ENCODE measurements at regions not wholly inside any gene's neighbourhood (a gene's known extent, or its start where the extent isn't known, plus 50 kb on each side); places are given as distances from the start of the nearest gene placed in this dataset.

DNA sequence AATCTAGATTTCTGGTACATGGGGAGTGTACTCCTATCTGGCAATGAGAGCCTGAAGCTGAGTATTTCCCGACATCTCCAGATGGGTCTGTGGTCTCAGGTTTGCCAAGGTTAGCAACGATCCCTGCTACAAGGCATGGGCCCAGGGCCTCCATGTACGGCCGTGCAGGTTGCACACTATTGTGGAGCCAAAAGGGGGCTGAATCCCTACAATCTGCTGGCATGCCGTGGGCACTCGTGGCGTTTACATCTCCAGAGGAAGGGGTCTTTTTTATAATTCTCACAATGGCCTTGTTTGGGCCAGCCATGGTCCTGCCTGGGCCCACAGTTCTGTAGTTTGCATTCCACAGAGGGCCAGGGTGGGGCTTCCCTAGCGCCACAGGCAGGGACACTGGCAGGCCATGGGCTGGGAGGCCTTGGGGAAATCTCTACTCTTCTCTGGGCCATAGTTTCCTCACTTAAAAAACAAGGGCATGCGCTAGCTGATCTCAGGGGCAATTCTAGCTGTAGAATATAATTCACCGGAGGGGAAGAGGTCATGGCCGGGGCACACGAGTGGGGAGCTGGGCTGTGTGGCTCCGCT lies 68.9 kb upstream of the TLE3 start (continued):
- TF ChIP-seq YY1 (IDR thresholded peaks at IDR 0.05; ENCODE audit: low read depth, low read length) (no peak), SP1 (IDR thresholded peaks at IDR 0.05; ENCODE audit: low read depth, low read length) (no peak), GTF2F1 (IDR thresholded peaks at IDR 0.05; ENCODE audit: borderline replicate concordance, low read depth, low read length) (no peak), EGR1 (IDR thresholded peaks at IDR 0.05; ENCODE audit: borderline replicate concordance, low read depth, low read length) (no peak), CHD2 (IDR thresholded peaks at IDR 0.05; ENCODE audit: low read length) (no peak), SUZ12 (IDR thresholded peaks at IDR 0.05; ENCODE audit: low read length) (no peak), SRF (IDR thresholded peaks at IDR 0.05; ENCODE audit: low read depth, low read length) (no peak), GABPA (IDR thresholded peaks at IDR 0.05; ENCODE audit: borderline replicate concordance, insufficient read depth, low read length) (no peak)

Data from H1 (cell line).